GM23338 (cell line): ENCODE measurements at regions not wholly inside any gene's neighbourhood (a gene's known extent, or its start where the extent isn't known, plus 50 kb on each side); places are given as distances from the start of the nearest gene placed in this dataset.

Source experiments
- ATAC-seq: fragments of 200-7000 bp; cut with Tn5 transposase; 3 replicates; pipeline ENCODE4 v1.9.1; 2020
- DNase-seq: peaks from one replicate; pipeline ENCODE4 v3.0.0-alpha.2; 2015; ENCODE audit warnings: low spot score
- H2AFZ ChIP-seq: fragments of 200-600 bp; sonication (generic); 2 replicates; pipeline ENCODE4 v1.8.0; 2016; ENCODE audit warnings: antibody characterized with exemption, mild to moderate bottlenecking, moderate library complexity
- H3F3A ChIP-seq: fragments of 200-600 bp; sonication (generic); replicated peaks from 2 replicates; pipeline ENCODE4 v1.8.0; 2017; ENCODE audit warnings: antibody characterized with exemption, mixed run types, low read depth
- H3K27ac ChIP-seq: fragments of 200-600 bp; sonication (generic); 2 replicates; pipeline ENCODE4 v1.6.1; 2016; ENCODE audit warnings: low read depth
- H3K27me3 ChIP-seq: fragments of 200-600 bp; sonication (generic); 2 replicates; pipeline ENCODE4 v1.8.0; 2016; ENCODE audit warnings: mild to moderate bottlenecking, mixed run types, moderate library complexity; ENCODE audit not compliant: insufficient read depth
- H3K36me3 ChIP-seq: fragments of 200-600 bp; sonication (generic); 2 replicates; pipeline ENCODE4 v1.8.0; 2016; ENCODE audit warnings: mild to moderate bottlenecking; ENCODE audit not compliant: insufficient read depth
- H3K4me1 ChIP-seq: fragments of 200-600 bp; sonication (generic); 2 replicates; pipeline ENCODE4 v1.8.0; 2016; ENCODE audit warnings: mild to moderate bottlenecking, moderate library complexity; ENCODE audit not compliant: insufficient read depth
- H3K4me2 ChIP-seq: fragments of 200-600 bp; sonication (generic); 2 replicates; pipeline ENCODE4 v1.7.1; 2017; ENCODE audit warnings: mixed run types
- H3K4me3 ChIP-seq: fragments of 200-600 bp; sonication (generic); 2 replicates; pipeline ENCODE4 v1.6.1; 2016; ENCODE audit warnings: mixed run types
- H3K79me2 ChIP-seq: fragments of 200-600 bp; sonication (generic); replicated peaks from 2 replicates; pipeline ENCODE4 v1.8.0; 2017; ENCODE audit warnings: mild to moderate bottlenecking; ENCODE audit not compliant: insufficient read depth
- H3K9me2 ChIP-seq: fragments of 200-600 bp; sonication (generic); 2 replicates; pipeline ENCODE4 v1.8.0; 2017; ENCODE audit not compliant: insufficient read depth
- H4K20me1 ChIP-seq: fragments of 200-600 bp; sonication (generic); replicated peaks from 2 replicates; pipeline ENCODE4 v1.8.0; 2017; ENCODE audit warnings: mild to moderate bottlenecking; ENCODE audit not compliant: insufficient read depth
- H3K27ac Mint-ChIP-seq: 2 replicates; pipeline ENCODE4 v1.8.0; 2020; ENCODE audit warnings: inconsistent platforms, mild to moderate bottlenecking, moderate library complexity, mixed read lengths
- H3K27me3 Mint-ChIP-seq: 3 replicates; pipeline ENCODE4 v1.8.0; 2022; ENCODE audit warnings: low read depth, mild to moderate bottlenecking, moderate library complexity, mixed read lengths, inconsistent platforms; ENCODE audit not compliant: insufficient read depth, poor library complexity
- H3K36me3 Mint-ChIP-seq: 3 replicates; pipeline ENCODE4 v1.8.0; 2021; ENCODE audit warnings: low read depth, mild to moderate bottlenecking, inconsistent platforms, moderate library complexity, mixed read lengths
- H3K4me1 Mint-ChIP-seq: 3 replicates; pipeline ENCODE4 v1.8.0; 2020; ENCODE audit warnings: mild to moderate bottlenecking, inconsistent platforms, mixed read lengths
- H3K4me3 Mint-ChIP-seq: 3 replicates; pipeline ENCODE4 v1.8.0; 2021; ENCODE audit warnings: moderate library complexity, mild to moderate bottlenecking, inconsistent platforms, mixed read lengths
- H3K9me3 Mint-ChIP-seq: 3 replicates; pipeline ENCODE4 v1.8.0; 2020; ENCODE audit warnings: moderate library complexity, mild to moderate bottlenecking, inconsistent platforms, mixed read lengths
- JUNB ChIP-seq: IDR thresholded peaks from one replicate; pipeline ENCODE4 v1.6.1; 2016; ENCODE audit warnings: antibody characterized with exemption; ENCODE audit not compliant: unreplicated experiment
- ZNF114 ChIP-seq: fragments of 250-450 bp; sonication (Bioruptor Pico); IDR thresholded peaks from 2 replicates; pipeline ENCODE4 v1.5.0; 2020; ENCODE audit warnings: mild to moderate bottlenecking, moderate library complexity
- TF ChIP-seq, protein P1 (sequence below), 2 experiments: fragments of 200-600 bp in 1 of 2; sonication (generic) in 1 of 2; conservative IDR thresholded peaks; 2 replicates each; pipeline versions ENCODE4 v1.5.1 to v1.6.1; 2016 to 2017; ENCODE audit warnings: antibody characterized with exemption in 2 of 2, low read depth in 2 of 2, mild to moderate bottlenecking in 2 of 2, moderate library complexity in 1 of 2
- TF ChIP-seq, protein P2 (sequence below): fragments of 250-450 bp; sonication (Bioruptor Pico); IDR thresholded peaks from 2 replicates; pipeline ENCODE4 v1.5.0; 2020; ENCODE audit warnings: mild to moderate bottlenecking, moderate library complexity

DNA sequence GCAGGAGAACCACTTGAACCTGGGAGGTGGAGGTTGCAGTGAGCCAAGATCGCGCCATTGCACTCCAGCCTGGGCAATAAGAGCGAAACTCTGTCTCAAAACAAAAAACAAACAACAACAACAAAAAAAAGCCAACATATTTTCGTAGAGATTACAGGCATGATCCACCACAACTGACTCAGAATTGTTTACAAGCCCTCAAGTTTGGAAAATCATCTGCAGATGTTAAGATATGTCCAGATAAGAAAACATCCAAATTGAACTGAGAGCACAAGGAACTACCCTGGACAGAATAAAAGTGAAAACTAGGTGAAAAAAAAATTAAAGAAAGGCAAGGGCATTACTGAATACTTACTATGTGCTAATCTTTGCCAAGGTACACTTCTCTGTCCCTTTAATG is 89.8 kb upstream of the WLS start:
- H3K9me3 Mint-ChIP-seq = no peaks in the 10 kb centered on the region
- no peak overlapping the region for H3K27ac ChIP-seq
- H3K27ac Mint-ChIP-seq = no peak overlapping the region
- peaks cover 13% of the 10 kb centered on the region for H3K4me1 Mint-ChIP-seq
- no peak overlapping the region for H2AFZ ChIP-seq
- no peaks in the 10 kb centered on the region for H4K20me1 ChIP-seq
- no peaks in the 10 kb centered on the region for H3K79me2 ChIP-seq
- DNase-seq (no peak), ATAC-seq (no peak)
- H3K9me2 ChIP-seq = no peaks in the 10 kb centered on the region
- no peak for TF ChIP-seq ZNF114
- TF ChIP-seq JUNB = no peak
- TF ChIP-seq, protein P1, sequence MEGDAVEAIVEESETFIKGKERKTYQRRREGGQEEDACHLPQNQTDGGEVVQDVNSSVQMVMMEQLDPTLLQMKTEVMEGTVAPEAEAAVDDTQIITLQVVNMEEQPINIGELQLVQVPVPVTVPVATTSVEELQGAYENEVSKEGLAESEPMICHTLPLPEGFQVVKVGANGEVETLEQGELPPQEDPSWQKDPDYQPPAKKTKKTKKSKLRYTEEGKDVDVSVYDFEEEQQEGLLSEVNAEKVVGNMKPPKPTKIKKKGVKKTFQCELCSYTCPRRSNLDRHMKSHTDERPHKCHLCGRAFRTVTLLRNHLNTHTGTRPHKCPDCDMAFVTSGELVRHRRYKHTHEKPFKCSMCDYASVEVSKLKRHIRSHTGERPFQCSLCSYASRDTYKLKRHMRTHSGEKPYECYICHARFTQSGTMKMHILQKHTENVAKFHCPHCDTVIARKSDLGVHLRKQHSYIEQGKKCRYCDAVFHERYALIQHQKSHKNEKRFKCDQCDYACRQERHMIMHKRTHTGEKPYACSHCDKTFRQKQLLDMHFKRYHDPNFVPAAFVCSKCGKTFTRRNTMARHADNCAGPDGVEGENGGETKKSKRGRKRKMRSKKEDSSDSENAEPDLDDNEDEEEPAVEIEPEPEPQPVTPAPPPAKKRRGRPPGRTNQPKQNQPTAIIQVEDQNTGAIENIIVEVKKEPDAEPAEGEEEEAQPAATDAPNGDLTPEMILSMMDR (conservative IDR thresholded peaks at IDR 0.05; ENCODE audit: low read depth in 2 of 2) = no peak
- TF ChIP-seq, protein P2, sequence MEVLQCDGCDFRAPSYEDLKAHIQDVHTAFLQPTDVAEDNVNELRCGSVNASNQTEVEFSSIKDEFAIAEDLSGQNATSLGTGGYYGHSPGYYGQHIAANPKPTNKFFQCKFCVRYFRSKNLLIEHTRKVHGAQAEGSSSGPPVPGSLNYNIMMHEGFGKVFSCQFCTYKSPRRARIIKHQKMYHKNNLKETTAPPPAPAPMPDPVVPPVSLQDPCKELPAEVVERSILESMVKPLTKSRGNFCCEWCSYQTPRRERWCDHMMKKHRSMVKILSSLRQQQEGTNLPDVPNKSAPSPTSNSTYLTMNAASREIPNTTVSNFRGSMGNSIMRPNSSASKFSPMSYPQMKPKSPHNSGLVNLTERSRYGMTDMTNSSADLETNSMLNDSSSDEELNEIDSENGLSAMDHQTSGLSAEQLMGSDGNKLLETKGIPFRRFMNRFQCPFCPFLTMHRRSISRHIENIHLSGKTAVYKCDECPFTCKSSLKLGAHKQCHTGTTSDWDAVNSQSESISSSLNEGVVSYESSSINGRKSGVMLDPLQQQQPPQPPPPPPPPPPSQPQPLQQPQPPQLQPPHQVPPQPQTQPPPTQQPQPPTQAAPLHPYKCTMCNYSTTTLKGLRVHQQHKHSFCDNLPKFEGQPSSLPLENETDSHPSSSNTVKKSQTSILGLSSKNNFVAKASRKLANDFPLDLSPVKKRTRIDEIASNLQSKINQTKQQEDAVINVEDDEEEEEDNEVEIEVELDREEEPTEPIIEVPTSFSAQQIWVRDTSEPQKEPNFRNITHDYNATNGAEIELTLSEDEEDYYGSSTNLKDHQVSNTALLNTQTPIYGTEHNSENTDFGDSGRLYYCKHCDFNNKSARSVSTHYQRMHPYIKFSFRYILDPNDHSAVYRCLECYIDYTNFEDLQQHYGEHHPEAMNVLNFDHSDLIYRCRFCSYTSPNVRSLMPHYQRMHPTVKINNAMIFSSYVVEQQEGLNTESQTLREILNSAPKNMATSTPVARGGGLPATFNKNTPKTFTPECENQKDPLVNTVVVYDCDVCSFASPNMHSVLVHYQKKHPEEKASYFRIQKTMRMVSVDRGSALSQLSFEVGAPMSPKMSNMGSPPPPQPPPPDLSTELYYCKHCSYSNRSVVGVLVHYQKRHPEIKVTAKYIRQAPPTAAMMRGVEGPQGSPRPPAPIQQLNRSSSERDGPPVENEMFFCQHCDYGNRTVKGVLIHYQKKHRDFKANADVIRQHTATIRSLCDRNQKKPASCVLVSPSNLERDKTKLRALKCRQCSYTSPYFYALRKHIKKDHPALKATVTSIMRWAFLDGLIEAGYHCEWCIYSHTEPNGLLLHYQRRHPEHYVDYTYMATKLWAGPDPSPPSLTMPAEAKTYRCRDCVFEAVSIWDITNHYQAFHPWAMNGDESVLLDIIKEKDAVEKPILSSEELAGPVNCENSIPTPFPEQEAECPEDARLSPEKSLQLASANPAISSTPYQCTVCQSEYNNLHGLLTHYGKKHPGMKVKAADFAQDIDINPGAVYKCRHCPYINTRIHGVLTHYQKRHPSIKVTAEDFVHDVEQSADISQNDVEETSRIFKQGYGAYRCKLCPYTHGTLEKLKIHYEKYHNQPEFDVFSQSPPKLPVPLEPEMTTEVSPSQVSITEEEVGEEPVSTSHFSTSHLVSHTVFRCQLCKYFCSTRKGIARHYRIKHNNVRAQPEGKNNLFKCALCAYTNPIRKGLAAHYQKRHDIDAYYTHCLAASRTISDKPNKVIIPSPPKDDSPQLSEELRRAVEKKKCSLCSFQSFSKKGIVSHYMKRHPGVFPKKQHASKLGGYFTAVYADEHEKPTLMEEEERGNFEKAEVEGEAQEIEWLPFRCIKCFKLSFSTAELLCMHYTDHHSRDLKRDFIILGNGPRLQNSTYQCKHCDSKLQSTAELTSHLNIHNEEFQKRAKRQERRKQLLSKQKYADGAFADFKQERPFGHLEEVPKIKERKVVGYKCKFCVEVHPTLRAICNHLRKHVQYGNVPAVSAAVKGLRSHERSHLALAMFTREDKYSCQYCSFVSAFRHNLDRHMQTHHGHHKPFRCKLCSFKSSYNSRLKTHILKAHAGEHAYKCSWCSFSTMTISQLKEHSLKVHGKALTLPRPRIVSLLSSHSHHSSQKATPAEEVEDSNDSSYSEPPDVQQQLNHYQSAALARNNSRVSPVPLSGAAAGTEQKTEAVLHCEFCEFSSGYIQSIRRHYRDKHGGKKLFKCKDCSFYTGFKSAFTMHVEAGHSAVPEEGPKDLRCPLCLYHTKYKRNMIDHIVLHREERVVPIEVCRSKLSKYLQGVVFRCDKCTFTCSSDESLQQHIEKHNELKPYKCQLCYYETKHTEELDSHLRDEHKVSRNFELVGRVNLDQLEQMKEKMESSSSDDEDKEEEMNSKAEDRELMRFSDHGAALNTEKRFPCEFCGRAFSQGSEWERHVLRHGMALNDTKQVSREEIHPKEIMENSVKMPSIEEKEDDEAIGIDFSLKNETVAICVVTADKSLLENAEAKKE = no peak
- no peaks in the 10 kb centered on the region for H3K27me3 Mint-ChIP-seq
- H3F3A ChIP-seq = no peaks in the 10 kb centered on the region
- peaks cover 15% of the 10 kb centered on the region for H3K4me1 ChIP-seq
- no peaks in the 10 kb centered on the region for H3K36me3 Mint-ChIP-seq
- H3K4me3 ChIP-seq = no peak overlapping the region
- H3K36me3 ChIP-seq = no peaks in the 10 kb centered on the region
- no peak overlapping the region for H3K4me3 Mint-ChIP-seq
- H3K4me2 ChIP-seq = no peak overlapping the region
- no peaks in the 10 kb centered on the region for H3K27me3 ChIP-seq
